GM21360 (cell line): ENCODE measurements at regions not wholly inside any gene's neighbourhood (a gene's known extent, or its start where the extent isn't known, plus 50 kb on each side); places are given as distances from the start of the nearest gene placed in this dataset.

Experiments
- ATAC-seq: cut with Tn5 transposase; IDR thresholded peaks from one replicate; pipeline ENCODE4 v1.9.1; 2021; ENCODE audit warnings: mild to moderate bottlenecking, moderate library complexity; ENCODE audit not compliant: unreplicated experiment

GRCh38 chr9:134271338-134272301 is 54.6 kb upstream of the RXRA start:
- no peak for ATAC-seq

GRCh38 chr9:134272302-134273023 is 53.8 kb upstream of the RXRA start:
- no peak for ATAC-seq

- ATAC-seq = no peak
These were observed 52.6 kb upstream of the RXRA start for GRCh38 chr9:134273647-134274046.

DNA sequence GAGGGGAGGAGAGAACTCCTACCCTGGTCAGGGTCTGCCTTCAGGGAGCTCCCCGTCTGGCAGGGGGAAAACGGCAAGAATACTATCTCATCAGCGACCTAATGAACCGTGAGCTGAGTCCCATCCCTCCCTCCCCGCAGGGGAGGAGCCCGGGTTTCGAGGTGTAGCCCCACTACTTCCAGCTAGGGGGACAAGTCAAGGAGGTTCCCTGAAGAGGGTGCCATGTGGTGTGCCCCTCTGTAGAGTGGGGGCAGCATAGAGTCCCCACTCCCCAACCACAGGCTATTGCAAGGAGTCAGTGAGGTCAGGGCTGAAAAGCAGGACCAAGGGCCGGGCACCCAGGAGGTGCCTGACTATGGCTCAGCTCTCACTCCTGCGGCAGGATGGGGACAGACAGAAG is 50.9 kb upstream of the RXRA start:
- ATAC-seq = no peak

DNA sequence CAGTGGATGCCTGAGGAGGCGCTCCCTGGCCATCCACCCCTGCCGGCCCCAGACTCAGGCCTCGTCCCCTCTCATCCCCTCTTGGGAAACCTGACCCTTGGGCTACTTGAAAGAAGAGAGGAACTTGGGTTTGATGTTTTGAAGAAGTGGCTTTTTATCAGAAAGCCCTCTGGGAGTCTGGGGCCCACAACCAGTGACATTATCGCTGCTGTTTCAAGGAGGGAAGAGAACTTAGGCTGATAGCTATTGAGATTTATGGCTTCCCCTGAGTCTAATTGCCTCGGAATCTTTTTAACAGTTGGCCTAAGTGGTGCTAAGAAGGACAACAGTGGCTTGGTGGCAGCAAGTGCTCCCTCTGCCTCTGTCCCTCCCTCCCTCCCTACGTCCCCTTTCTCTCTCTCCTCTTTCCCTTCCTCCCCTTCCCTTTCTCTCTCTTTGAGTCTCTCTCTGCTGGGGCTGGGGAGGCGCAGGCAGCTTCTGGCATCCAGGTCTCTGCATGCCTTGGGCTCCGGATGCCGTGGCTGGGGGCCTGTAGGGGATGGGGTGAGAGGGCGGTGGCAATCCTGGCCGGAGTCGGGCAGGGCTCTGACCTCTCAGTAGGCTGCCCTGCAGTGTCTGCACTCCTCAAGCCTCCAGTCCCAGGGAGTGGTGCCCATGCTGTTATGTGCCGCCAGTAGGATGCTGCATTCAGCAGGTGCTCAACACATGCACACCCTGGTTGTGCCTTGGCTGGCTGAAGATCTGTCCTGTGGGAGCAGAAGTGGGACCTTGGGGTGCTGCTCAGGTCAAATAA is 49.6 kb upstream of the RXRA start:
- no peak for ATAC-seq
